GM03348 (cell line): ENCODE measurements at regions not wholly inside any gene's neighbourhood (a gene's known extent, or its start where the extent isn't known, plus 50 kb on each side); places are given as distances from the start of the nearest gene placed in this dataset.

ENCODE experiments used
- DNase-seq: peaks from one replicate; pipeline ENCODE4 v3.0.0; 2012; ENCODE audit warnings: low spot score

GRCh38 chr6:168228676-168229367 lies 90.8 kb downstream of the DACT2 start:
- no peak for DNase-seq

GRCh38 chr6:168227840-168228239 lies 91.7 kb downstream of the DACT2 start:
- no peak for DNase-seq

GRCh38 chr6:168226902-168227318 lies 92.7 kb downstream of the DACT2 start:
- no peak for DNase-seq

GRCh38 chr6:168226061-168226752 lies 93.4 kb downstream of the DACT2 start:
- DNase-seq, result no peak

GRCh38 chr6:168225471-168225911 lies 94.1 kb downstream of the DACT2 start:
- no peak for DNase-seq

- no peak for DNase-seq
Measured at GRCh38 chr6:168223755-168224154, 95.8 kb downstream of the DACT2 start.

- DNase-seq, result no peak
Measured at GRCh38 chr6:168223150-168223549, 96.4 kb downstream of the DACT2 start.

- DNase-seq, result no peak
Measured at GRCh38 chr6:168222115-168223043, 97.2 kb downstream of the DACT2 start.

- DNase-seq, result no peak
Measured at GRCh38 chr6:168221497-168222079, 98.0 kb downstream of the DACT2 start.

- no peak for DNase-seq
Measured at GRCh38 chr6:168221000-168221399, 98.6 kb downstream of the DACT2 start.

- no peak for DNase-seq
Measured at GRCh38 chr6:168219804-168220203, 99.8 kb downstream of the DACT2 start.

- peak; percentile 38 for DNase-seq
Measured at GRCh38 chr6:168218785-168219566, 100.6 kb downstream of the DACT2 start.

- no peak for DNase-seq
Measured at GRCh38 chr6:168217880-168218537, 101.6 kb downstream of the DACT2 start.

GRCh38 chr6:168217216-168217879 lies 102.2 kb downstream of the DACT2 start:
- no peak for DNase-seq

- no peak for DNase-seq
Measured at GRCh38 chr6:168216751-168217191, 102.8 kb downstream of the DACT2 start.

GRCh38 chr6:168216117-168216516 lies 103.5 kb downstream of the DACT2 start:
- no peak for DNase-seq

GRCh38 chr6:168215121-168215808 lies 104.3 kb downstream of the DACT2 start:
- no peak for DNase-seq

GRCh38 chr6:168214586-168215104 lies 104.9 kb downstream of the DACT2 start:
- no peak for DNase-seq

GRCh38 chr6:168213121-168213524 lies 106.5 kb downstream of the DACT2 start:
- no peak for DNase-seq
